Fibroblast of peridontal ligament (primary cell): ENCODE measurements at regions not wholly inside any gene's neighbourhood (a gene's known extent, or its start where the extent isn't known, plus 50 kb on each side); places are given as distances from the start of the nearest gene placed in this dataset.
A peak's percentile ranks its signal among the peaks of the same experiment; 100 is the strongest.

Source experiments
- DNase-seq: peaks from one replicate; pipeline ENCODE4 v3.0.0-alpha.2; 2010; ENCODE audit errors: extremely low read depth

- DNase-seq: no peak
These were observed 153.8 kb upstream of the S100G start for GRCh38 chrX:16496175-16496574.

GRCh38 chrX:16511796-16512776, 137.9 kb upstream of the S100G start:
- DNase-seq: peak; percentile 62

- DNase-seq: peak; percentile 72
These were observed 133.6 kb upstream of the S100G start for GRCh38 chrX:16516232-16516876.

- DNase-seq: no peak
These were observed 132.8 kb upstream of the S100G start for GRCh38 chrX:16517039-16517605.

- DNase-seq: no peak
These were observed 131.8 kb upstream of the S100G start for GRCh38 chrX:16518131-16518530.

- DNase-seq: no peak
These were observed 125.6 kb upstream of the S100G start for GRCh38 chrX:16524316-16524715.

- DNase-seq: no peak
These were observed 124.0 kb upstream of the S100G start for GRCh38 chrX:16526003-16526402.

- no peak for DNase-seq
These were observed 121.3 kb upstream of the S100G start for GRCh38 chrX:16528620-16529019.
